ENCODE measurements at regions not wholly inside any gene's neighbourhood (a gene's known extent, or its start where the extent isn't known, plus 50 kb on each side); places are given as distances from the start of the nearest gene placed in this dataset.

GRCh38 chr15:66858423-66859207, 156.6 kb downstream of the SMAD6 start:
- H2BK120ac ChIP-seq (replicated peaks; ENCODE audit: low read depth, low read length): no peak overlapping the region
- CTCF ChIA-PET (ENCODE audit: partially characterized antibody): interaction anchor here (0.7 to 2.0 kb wide), 4 partner anchors 8 to 291 kb away, joined by 3 to 7 read pairs (median 4); no protein-coding TSS in a partner anchor
- DNase-seq (ENCODE audit: low read depth in 1 of 2, low spot score in 2 of 2) (no peak), FAIRE-seq (no peak)
- H3K23ac ChIP-seq (ENCODE audit: insufficient read length): no peak overlapping the region
- H3K4me1 ChIP-seq (replicated peaks in 1 of 4; ENCODE audit: control insufficient read depth in 3 of 4, insufficient read depth in 4 of 4, low read length in 3 of 4): no peaks in the 10 kb centered on the region
- no peak overlapping the region for H3K18ac ChIP-seq (ENCODE audit: extremely low read depth, low read length)
- no peaks in the 10 kb centered on the region for H3K79me2 ChIP-seq (ENCODE audit: control insufficient read depth in 1 of 2, insufficient read depth in 2 of 2, low read length in 2 of 2)
- no peak overlapping the region for H4K91ac ChIP-seq (replicated peaks; ENCODE audit: insufficient read length, low read length)
- no peaks in the 10 kb centered on the region for H3K9me3 ChIP-seq (ENCODE audit: insufficient read depth in 2 of 2, low read depth in 1 of 2, low read length in 1 of 2)
- H3K4me2 ChIP-seq (ENCODE audit: insufficient read depth in 1 of 2, low read depth in 2 of 2, low read length in 2 of 2): no peak overlapping the region
- H3K36me3 ChIP-seq (ENCODE audit: control insufficient read depth in 2 of 4, insufficient read depth in 4 of 4, low read length in 3 of 4): no peaks in the 10 kb centered on the region
- H3K9ac ChIP-seq (replicated peaks in 1 of 4; ENCODE audit: extremely low read depth in 1 of 4, low read depth in 3 of 4, low read length in 3 of 4): no peak overlapping the region
- H3K14ac ChIP-seq (ENCODE audit: insufficient read length): no peak overlapping the region
- no peak overlapping the region for H3K4ac ChIP-seq (replicated peaks; ENCODE audit: insufficient read length, low read depth, low read length)
- no peak overlapping the region for H4K5ac ChIP-seq (ENCODE audit: insufficient read length, low read depth, low read length)
- WGBS, 2 experiments (ENCODE audit: extremely low coverage in 1 of 2, insufficient coverage in 1 of 2, insufficient read length in 1 of 2, insufficient replicate concordance in 2 of 2, low coverage in 1 of 2, low lambda C conversion rate in 2 of 2, missing lambda C conversion rate in 1 of 2): 69% methylated on average over 7 of the region's 7 CpGs; no CpG with 5 or more reads in 1 of the 2 experiments
- H2AK5ac ChIP-seq (ENCODE audit: low read depth, low read length): peak overlapping the region; percentile 26; the same call in 1 of the 2 replicates
- no peaks in the 10 kb centered on the region for H3K79me1 ChIP-seq (ENCODE audit: low read depth, low read length)
- H4K8ac ChIP-seq (ENCODE audit: extremely low read depth, insufficient read depth, low read length): no peak overlapping the region
- H2BK15ac ChIP-seq (ENCODE audit: low read length): no peak overlapping the region
- no peak overlapping the region for H2BK20ac ChIP-seq (ENCODE audit: low read length)
- no peaks in the 10 kb centered on the region for H3K23me2 ChIP-seq (ENCODE audit: low read depth, low read length)
- no peaks in the 10 kb centered on the region for H3K27me3 ChIP-seq (replicated peaks in 1 of 4; ENCODE audit: control insufficient read depth in 3 of 4, extremely low read depth in 1 of 4, insufficient read depth in 3 of 4, low read length in 3 of 4)
- POLR2A ChIA-PET (ENCODE audit: partially characterized antibody): interaction anchor here (0.6 kb wide), 1 partner anchor 232 kb away, joined by 3 read pairs; no protein-coding TSS in a partner anchor
- H3K27ac ChIP-seq (ENCODE audit: low read depth, low read length): no peak overlapping the region
- no peak overlapping the region for H2AFZ ChIP-seq (ENCODE audit: low read length)
- no peak overlapping the region for H3K56ac ChIP-seq (replicated peaks; ENCODE audit: insufficient read length, low read depth, low read length)
- no peaks in the 10 kb centered on the region for H4K20me1 ChIP-seq (replicated peaks in 1 of 2; ENCODE audit: control insufficient read depth in 1 of 2, insufficient read depth in 2 of 2, low read length in 2 of 2)
- no peak overlapping the region for H2BK5ac ChIP-seq (ENCODE audit: low read depth, low read length)
- H3K4me3 ChIP-seq (ENCODE audit: extremely low read depth in 1 of 4, insufficient read depth in 2 of 4, low read depth in 3 of 4, low read length in 4 of 4): no peak overlapping the region
- no peak overlapping the region for H2BK12ac ChIP-seq (ENCODE audit: low read depth, low read length)
- TF ChIP-seq CTCF (IDR thresholded peaks at IDR 0.05; ENCODE audit: control extremely low read depth in 1 of 3, insufficient read depth in 1 of 3, low read depth in 1 of 3, low read length in 3 of 3) (no peak), RNF2 (IDR thresholded peaks at IDR 0.05; ENCODE audit: borderline replicate concordance, low read depth, low read length, missing control alignments, poor library complexity, severe bottlenecking) (no peak), GTF2F1 (IDR thresholded peaks at IDR 0.05; ENCODE audit: borderline replicate concordance, low read depth, low read length) (no peak), KDM4A (IDR thresholded peaks at IDR 0.05; ENCODE audit: low read depth, low read length, severe bottlenecking) (no peak), USF2 (IDR thresholded peaks at IDR 0.05; ENCODE audit: low read length) (no peak), CREB1 (IDR thresholded peaks at IDR 0.05) (no peak), POU5F1 (IDR thresholded peaks at IDR 0.05; ENCODE audit: low read depth, low read length) (no peak), CHD2 (IDR thresholded peaks at IDR 0.05; ENCODE audit: low read length) (no peak), GABPA (IDR thresholded peaks at IDR 0.05; ENCODE audit: borderline replicate concordance, insufficient read depth, low read length) (no peak)
